Activated CD8-positive, alpha-beta T cell treated with anti-CD3 and anti-CD28 coated beads for 36 hours (primary cell): ENCODE measurements at regions not wholly inside any gene's neighbourhood (a gene's known extent, or its start where the extent isn't known, plus 50 kb on each side); places are given as distances from the start of the nearest gene placed in this dataset.
"Not testable (repeated sequence)": the region's sequence is repeated elsewhere in the genome, so short reads cannot be mapped to it uniquely, and the experiment has no call there.

Source experiments
- ATAC-seq: fragments of 200-7000 bp; cut with Tn5 transposase; one replicate; pipeline ENCODE4 v1.10.0; 2021; ENCODE audit warnings: mild to moderate bottlenecking, moderate library complexity
- CTCF ChIA-PET: fragments of 350-600 bp; sonication (Branson Sonifier 250); formaldehyde crosslinking; loops from one replicate; lab custom pipeline; 2021; ENCODE audit warnings: antibody characterized with exemption; lab: Charles Lee
- POLR2A ChIA-PET: fragments of 350-600 bp; sonication (Branson Sonifier 250); formaldehyde crosslinking; loops from one replicate; lab custom pipeline; 2021; ENCODE audit warnings: antibody characterized with exemption; lab: Charles Lee
- DNase-seq: peaks from one replicate; pipeline ENCODE4 v3.0.0-alpha.2; 2020
- H3K27ac Mint-ChIP-seq: one replicate; pipeline ENCODE4 v1.8.0; 2021; ENCODE audit warnings: mild to moderate bottlenecking, mixed read lengths
- H3K27me3 Mint-ChIP-seq: one replicate; pipeline ENCODE4 v1.8.0; 2021; ENCODE audit warnings: mixed read lengths
- H3K36me3 Mint-ChIP-seq: one replicate; pipeline ENCODE4 v1.8.0; 2021; ENCODE audit warnings: low read depth, mixed read lengths
- H3K4me1 Mint-ChIP-seq: one replicate; pipeline ENCODE4 v1.8.0; 2021; ENCODE audit warnings: low read depth, mixed read lengths
- H3K4me3 Mint-ChIP-seq: one replicate; pipeline ENCODE4 v1.8.0; 2021; ENCODE audit warnings: mild to moderate bottlenecking, moderate library complexity, mixed read lengths
- H3K9me3 Mint-ChIP-seq: one replicate; pipeline ENCODE4 v1.8.0; 2021; ENCODE audit warnings: mixed read lengths
- intact Hi-C: fragments of 100-400 bp; cut with micrococcal nuclease; formaldehyde crosslinking; loops from one replicate; pipeline ENCODE4 v1.10.0; 2022
- TF ChIP-seq, protein P1 (sequence below): fragments of 200-600 bp; IDR thresholded peaks from one replicate; pipeline ENCODE4 v1.8.0; 2022; ENCODE audit warnings: antibody characterized with exemption, mild to moderate bottlenecking

GRCh38 chr10:81725851-81726250, 149.1 kb upstream of the NRG3 start:
- POLR2A ChIA-PET, result no interaction called here
- H3K4me3 Mint-ChIP-seq, result no peak overlapping the region
- no peaks in the 10 kb centered on the region for H3K27me3 Mint-ChIP-seq
- ATAC-seq, result no peak
- H3K36me3 Mint-ChIP-seq, result no peaks in the 10 kb centered on the region
- H3K27ac Mint-ChIP-seq, result no peak overlapping the region
- H3K9me3 Mint-ChIP-seq, result peaks cover 2% of the 10 kb centered on the region
- TF ChIP-seq, protein P1, sequence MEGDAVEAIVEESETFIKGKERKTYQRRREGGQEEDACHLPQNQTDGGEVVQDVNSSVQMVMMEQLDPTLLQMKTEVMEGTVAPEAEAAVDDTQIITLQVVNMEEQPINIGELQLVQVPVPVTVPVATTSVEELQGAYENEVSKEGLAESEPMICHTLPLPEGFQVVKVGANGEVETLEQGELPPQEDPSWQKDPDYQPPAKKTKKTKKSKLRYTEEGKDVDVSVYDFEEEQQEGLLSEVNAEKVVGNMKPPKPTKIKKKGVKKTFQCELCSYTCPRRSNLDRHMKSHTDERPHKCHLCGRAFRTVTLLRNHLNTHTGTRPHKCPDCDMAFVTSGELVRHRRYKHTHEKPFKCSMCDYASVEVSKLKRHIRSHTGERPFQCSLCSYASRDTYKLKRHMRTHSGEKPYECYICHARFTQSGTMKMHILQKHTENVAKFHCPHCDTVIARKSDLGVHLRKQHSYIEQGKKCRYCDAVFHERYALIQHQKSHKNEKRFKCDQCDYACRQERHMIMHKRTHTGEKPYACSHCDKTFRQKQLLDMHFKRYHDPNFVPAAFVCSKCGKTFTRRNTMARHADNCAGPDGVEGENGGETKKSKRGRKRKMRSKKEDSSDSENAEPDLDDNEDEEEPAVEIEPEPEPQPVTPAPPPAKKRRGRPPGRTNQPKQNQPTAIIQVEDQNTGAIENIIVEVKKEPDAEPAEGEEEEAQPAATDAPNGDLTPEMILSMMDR, result no peak
- CTCF ChIA-PET, result no interaction called here
- H3K4me1 Mint-ChIP-seq, result peaks cover 11% of the 10 kb centered on the region
- intact Hi-C loops, result no loop called here
- DNase-seq, result no peak

- ChIA-PET POLR2A (no interaction called here), CTCF (no interaction called here)
- H3K27me3 Mint-ChIP-seq, result no peaks in the 10 kb centered on the region
Measured at GRCh38 chr10:81728692-81729091, 146.3 kb upstream of the NRG3 start.

GRCh38 chr10:81730891-81731290, 144.1 kb upstream of the NRG3 start:
- Mint-ChIP-seq H3K4me3 (no peak overlapping the region), H3K27me3 (no peaks in the 10 kb centered on the region), H3K9me3 (peaks cover 3% of the 10 kb centered on the region), H3K36me3 (no peaks in the 10 kb centered on the region), H3K4me1 (no peaks in the 10 kb centered on the region), H3K27ac (no peak overlapping the region)
- ChIA-PET POLR2A (no interaction called here), CTCF (no interaction called here)
- no peak for ATAC-seq
- intact Hi-C loops, result no loop called here
- no peak for DNase-seq
- TF ChIP-seq, protein P1, result no peak

More at GRCh38 chr10:81728692-81729091, 146.3 kb upstream of the NRG3 start:
- intact Hi-C loops, result no loop called here
- Mint-ChIP-seq H3K9me3 (peaks cover 3% of the 10 kb centered on the region), H3K27ac (no peak overlapping the region), H3K4me3 (no peak overlapping the region), H3K4me1 (peaks cover 11% of the 10 kb centered on the region), H3K36me3 (no peaks in the 10 kb centered on the region)
- ATAC-seq (no peak), DNase-seq (no peak)
- TF ChIP-seq, protein P1, result no peak

- peaks cover 8% of the 10 kb centered on the region for H3K9me3 Mint-ChIP-seq
- intact Hi-C loops, result no loop called here
- DNase-seq (no peak), ATAC-seq (no peak)
- H3K36me3 Mint-ChIP-seq, result no peaks in the 10 kb centered on the region
- ChIA-PET CTCF (no interaction called here), POLR2A (no interaction called here)
- no peaks in the 10 kb centered on the region for H3K4me1 Mint-ChIP-seq
- no peaks in the 10 kb centered on the region for H3K27me3 Mint-ChIP-seq
- TF ChIP-seq, protein P1, result no peak
- H3K4me3 Mint-ChIP-seq, result no peak overlapping the region
- no peak overlapping the region for H3K27ac Mint-ChIP-seq
Measured at GRCh38 chr10:81733542-81733941, 141.5 kb upstream of the NRG3 start.

DNA sequence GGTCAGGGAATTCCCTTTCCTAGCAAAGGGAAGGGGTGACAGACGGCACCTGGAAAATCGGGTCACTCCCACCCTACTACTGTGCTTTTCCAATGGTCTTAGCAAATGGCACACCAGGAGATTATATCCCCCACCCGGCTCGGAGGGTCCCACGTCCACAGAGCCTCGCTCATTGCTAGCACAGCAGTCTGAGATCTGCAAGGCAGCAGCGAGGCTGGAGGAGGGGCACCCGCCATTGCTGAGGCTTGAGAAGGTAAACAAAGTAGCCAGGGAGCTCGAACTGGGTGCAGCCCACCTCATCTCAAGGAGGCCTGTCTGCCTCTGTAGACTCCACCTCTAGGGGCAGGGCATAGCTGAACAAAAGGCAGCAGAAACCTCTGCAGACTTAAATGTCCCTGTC, 139.8 kb upstream of the NRG3 start:
- ATAC-seq, H3K36me3 Mint-ChIP-seq, DNase-seq, H3K27me3 Mint-ChIP-seq, H3K27ac Mint-ChIP-seq, H3K4me1 Mint-ChIP-seq, H3K4me3 Mint-ChIP-seq, POLR2A ChIA-PET, CTCF ChIA-PET, intact Hi-C loops, H3K9me3 Mint-ChIP-seq: not testable (repeated sequence)

DNA sequence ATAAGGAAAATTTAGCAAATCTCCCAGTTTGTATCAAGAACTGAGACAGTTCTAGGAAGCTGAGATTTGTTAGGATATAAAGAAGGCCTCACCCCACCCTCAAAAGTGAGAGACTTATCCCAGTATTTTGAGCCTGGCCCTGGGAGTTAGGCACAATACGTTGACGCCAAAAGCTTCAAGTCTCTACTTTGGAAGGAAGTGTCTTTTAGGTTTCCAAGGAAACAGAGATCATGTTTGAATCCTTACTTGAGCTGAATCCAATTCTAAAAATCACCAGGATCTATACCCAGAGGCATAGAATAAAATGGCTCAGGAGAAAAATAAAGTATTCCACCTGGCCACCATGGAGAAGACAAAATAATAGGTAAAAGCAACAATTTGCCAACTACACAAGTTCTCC, 115.9 kb upstream of the NRG3 start:
- Mint-ChIP-seq H3K27me3 (no peaks in the 10 kb centered on the region), H3K9me3 (peaks cover 3% of the 10 kb centered on the region), H3K36me3 (no peaks in the 10 kb centered on the region), H3K4me1 (no peaks in the 10 kb centered on the region), H3K4me3 (no peak overlapping the region), H3K27ac (no peak overlapping the region)
- ATAC-seq, result no peak
- POLR2A ChIA-PET, result no interaction called here
- TF ChIP-seq, protein P1, result no peak
- intact Hi-C loops, result no loop called here
- no peak for DNase-seq
- CTCF ChIA-PET, result no interaction called here
